Progenitor cell of endocrine pancreas (in vitro differentiated cells): ENCODE measurements at regions not wholly inside any gene's neighbourhood (a gene's known extent, or its start where the extent isn't known, plus 50 kb on each side); places are given as distances from the start of the nearest gene placed in this dataset.

ENCODE experiments used
- DNase-seq: peaks from one replicate; pipeline ENCODE4 v3.0.0; 2021; ENCODE audit warnings: low spot score; ENCODE audit not compliant: unreplicated experiment
- H3K27ac Mint-ChIP-seq: 2 replicates; pipeline ENCODE4 v1.8.0; 2021; ENCODE audit warnings: mild to moderate bottlenecking, moderate library complexity, mixed read lengths
- H3K27me3 Mint-ChIP-seq: 2 replicates; pipeline ENCODE4 v1.8.0; 2021; ENCODE audit warnings: mixed read lengths
- H3K36me3 Mint-ChIP-seq: 2 replicates; pipeline ENCODE4 v1.8.0; 2022; ENCODE audit warnings: mixed read lengths; ENCODE audit not compliant: insufficient read depth
- H3K4me1 Mint-ChIP-seq: 2 replicates; pipeline ENCODE4 v1.8.0; 2021; ENCODE audit warnings: low read depth, mixed read lengths
- H3K4me3 Mint-ChIP-seq: 2 replicates; pipeline ENCODE4 v1.8.0; 2021; ENCODE audit warnings: low read depth, mild to moderate bottlenecking, moderate library complexity, mixed read lengths
- H3K9me3 Mint-ChIP-seq: 2 replicates; pipeline ENCODE4 v1.8.0; 2021; ENCODE audit warnings: low read depth, mixed read lengths
- TF ChIP-seq, protein P1 (sequence below): fragments of 200-600 bp; sonication (generic); IDR thresholded peaks from one replicate; pipeline ENCODE4 v1.5.0; 2021; ENCODE audit warnings: antibody characterized with exemption, mild to moderate bottlenecking; ENCODE audit not compliant: unreplicated experiment

DNA sequence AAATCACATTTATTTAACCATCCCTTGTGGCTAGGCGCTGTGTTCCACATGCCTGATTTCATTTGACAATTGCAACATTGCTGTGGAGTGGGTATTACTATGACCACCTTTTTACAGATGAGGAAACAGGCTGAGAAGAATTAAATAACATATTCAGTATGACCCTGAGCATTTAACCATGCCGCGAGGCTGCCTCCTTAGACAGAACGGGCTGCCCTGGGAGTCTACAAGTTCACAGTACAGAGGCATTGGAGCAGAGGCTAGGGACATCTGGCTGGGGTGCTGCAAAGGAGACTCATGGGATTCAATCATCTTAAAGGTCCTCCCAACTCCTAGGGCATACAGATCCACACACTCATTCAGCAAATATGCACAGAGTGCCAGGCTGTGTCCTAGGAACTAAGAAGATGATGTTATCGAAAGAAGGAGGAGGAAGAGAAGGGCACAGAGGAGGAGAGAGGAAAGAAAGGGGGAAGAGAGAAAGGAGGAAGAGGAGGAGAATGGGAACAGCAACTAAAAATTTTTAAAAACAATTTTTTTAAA is 164.7 kb upstream of the CCND2 start:
- DNase-seq = no peak
- H3K36me3 Mint-ChIP-seq = peaks cover under 1% of the 10 kb centered on the region
- H3K9me3 Mint-ChIP-seq = no peaks in the 10 kb centered on the region
- H3K27ac Mint-ChIP-seq = no peak overlapping the region
- no peak overlapping the region for H3K4me3 Mint-ChIP-seq
- TF ChIP-seq, protein P1, sequence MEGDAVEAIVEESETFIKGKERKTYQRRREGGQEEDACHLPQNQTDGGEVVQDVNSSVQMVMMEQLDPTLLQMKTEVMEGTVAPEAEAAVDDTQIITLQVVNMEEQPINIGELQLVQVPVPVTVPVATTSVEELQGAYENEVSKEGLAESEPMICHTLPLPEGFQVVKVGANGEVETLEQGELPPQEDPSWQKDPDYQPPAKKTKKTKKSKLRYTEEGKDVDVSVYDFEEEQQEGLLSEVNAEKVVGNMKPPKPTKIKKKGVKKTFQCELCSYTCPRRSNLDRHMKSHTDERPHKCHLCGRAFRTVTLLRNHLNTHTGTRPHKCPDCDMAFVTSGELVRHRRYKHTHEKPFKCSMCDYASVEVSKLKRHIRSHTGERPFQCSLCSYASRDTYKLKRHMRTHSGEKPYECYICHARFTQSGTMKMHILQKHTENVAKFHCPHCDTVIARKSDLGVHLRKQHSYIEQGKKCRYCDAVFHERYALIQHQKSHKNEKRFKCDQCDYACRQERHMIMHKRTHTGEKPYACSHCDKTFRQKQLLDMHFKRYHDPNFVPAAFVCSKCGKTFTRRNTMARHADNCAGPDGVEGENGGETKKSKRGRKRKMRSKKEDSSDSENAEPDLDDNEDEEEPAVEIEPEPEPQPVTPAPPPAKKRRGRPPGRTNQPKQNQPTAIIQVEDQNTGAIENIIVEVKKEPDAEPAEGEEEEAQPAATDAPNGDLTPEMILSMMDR = no peak
- no peaks in the 10 kb centered on the region for H3K4me1 Mint-ChIP-seq
- H3K27me3 Mint-ChIP-seq = peaks cover 29% of the 10 kb centered on the region

DNA sequence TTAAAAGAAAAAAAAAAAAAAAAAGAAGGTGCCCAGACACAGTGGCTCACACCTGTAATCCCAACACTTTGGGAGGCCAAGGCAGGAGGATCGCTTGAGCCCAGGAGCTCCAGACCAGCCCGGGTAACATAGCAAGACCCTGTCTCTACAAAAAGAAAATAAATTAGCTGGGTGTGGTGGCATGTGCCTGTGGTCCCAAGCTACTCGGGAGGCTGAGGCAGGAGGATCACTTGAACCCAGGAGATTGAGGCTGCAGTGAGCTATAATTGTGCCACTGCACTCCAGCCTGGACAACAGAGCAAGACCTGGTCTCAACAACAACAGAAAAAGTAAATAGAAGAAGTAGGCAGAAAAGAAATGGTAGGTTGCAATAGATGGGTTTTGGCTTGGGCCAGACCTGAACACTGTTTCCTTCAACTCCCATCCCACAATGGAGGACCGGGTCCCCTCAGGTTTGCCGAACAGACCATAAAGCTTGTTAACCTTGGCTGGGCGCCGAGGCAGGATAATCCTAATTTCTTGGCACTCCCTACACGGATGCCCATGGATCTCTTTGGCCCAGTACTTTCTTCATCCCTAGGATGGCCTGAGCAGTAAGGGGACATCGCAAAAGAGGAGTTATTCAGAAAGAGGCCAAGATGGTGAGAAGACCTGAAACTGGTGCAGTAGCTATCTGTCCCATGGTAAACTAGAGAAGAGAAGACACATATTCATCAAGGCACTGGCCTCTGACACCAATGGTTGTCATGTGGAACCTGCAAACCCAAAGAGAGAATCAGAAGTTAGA is 165.5 kb upstream of the CCND2 start:
- Mint-ChIP-seq H3K27me3 (peaks cover 29% of the 10 kb centered on the region), H3K4me3 (no peak overlapping the region), H3K27ac (no peak overlapping the region), H3K36me3 (peaks cover 1% of the 10 kb centered on the region), H3K9me3 (no peaks in the 10 kb centered on the region), H3K4me1 (no peaks in the 10 kb centered on the region)
- TF ChIP-seq, protein P1 = no peak
- no peak for DNase-seq

DNA sequence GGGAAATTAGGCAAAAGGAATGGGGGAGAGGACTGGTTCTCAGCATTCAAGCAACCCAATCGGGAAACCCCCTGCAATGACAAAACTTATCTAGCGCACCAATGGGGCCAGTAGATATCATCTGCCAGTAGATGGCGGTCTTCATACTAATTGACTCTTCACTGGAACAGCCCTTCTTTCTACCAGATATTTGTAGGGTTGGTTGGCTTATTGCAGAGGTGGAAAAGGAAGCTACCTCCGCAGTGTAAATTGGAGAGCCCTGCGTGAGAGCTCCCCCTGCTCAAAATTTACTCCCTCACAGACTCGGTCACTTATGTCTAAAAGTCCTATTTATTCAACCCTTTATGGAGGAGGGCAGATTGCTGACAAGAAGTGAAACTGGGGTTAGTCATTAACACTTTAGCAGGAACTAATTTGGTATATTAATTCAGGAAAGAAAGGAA is 166.1 kb upstream of the CCND2 start:
- Mint-ChIP-seq H3K36me3 (peaks cover 1% of the 10 kb centered on the region), H3K27me3 (peaks cover 28% of the 10 kb centered on the region), H3K27ac (no peak overlapping the region), H3K4me3 (no peak overlapping the region), H3K9me3 (no peaks in the 10 kb centered on the region), H3K4me1 (no peaks in the 10 kb centered on the region)
- TF ChIP-seq, protein P1 = peak; percentile 56
- DNase-seq = no peak

DNA sequence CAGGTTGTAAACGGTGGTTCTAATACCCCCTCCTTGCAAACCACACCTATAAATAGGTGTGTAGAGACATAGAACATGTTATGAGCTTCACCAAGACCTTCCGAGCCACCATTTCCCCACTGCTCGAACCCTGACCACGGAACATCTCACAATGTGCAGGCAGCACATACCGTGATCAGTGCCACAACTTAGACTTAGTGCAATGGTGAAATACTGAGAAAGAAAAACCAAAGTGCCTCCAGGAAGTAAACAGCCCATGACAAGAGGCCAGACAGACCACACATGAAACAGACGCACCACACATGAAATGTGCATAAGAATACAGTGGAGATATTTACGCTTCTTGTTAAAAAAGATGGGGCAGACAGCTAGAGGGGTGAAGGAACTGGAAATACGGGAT is 166.9 kb upstream of the CCND2 start:
- Mint-ChIP-seq H3K27me3 (peaks cover 22% of the 10 kb centered on the region), H3K4me1 (no peaks in the 10 kb centered on the region), H3K36me3 (peaks cover 1% of the 10 kb centered on the region), H3K9me3 (no peaks in the 10 kb centered on the region), H3K4me3 (no peak overlapping the region), H3K27ac (no peak overlapping the region)
- no peak for DNase-seq
- TF ChIP-seq, protein P1 = no peak

DNA sequence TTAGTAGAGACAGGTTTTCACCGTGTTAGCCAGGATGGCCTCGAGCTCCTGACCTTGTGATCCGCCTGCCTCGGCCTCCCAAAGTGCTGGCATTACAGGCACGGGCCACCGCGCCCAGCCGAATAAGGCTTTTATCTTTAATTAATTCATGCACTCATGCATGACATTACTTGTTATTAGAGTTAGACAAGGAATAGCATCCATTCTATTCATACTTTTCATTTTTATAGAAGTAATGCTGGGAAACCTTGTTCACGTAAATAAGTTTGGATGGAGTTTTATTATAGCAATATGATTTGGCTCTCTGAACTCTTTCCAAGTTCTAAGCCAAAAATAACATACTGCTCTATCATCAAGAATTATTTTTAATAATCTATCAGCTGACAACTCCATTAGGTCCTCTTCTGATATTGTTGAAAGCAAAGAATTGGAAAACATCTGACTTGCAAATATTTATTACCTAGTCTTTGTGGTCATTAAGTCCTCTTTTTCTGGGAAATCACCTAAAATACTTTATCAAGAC is 168.8 kb upstream of the CCND2 start:
- Mint-ChIP-seq H3K27ac (no peak overlapping the region), H3K4me1 (no peaks in the 10 kb centered on the region), H3K27me3 (peaks cover 10% of the 10 kb centered on the region)

More for the DNA sequence above, 168.8 kb upstream of the CCND2 start:
- DNase-seq = no peak
- Mint-ChIP-seq H3K36me3 (peaks cover 1% of the 10 kb centered on the region), H3K9me3 (no peaks in the 10 kb centered on the region), H3K4me3 (no peak overlapping the region)
- TF ChIP-seq, protein P1 = no peak
